WTC11 (cell line): ENCODE measurements at regions not wholly inside any gene's neighbourhood (a gene's known extent, or its start where the extent isn't known, plus 50 kb on each side); places are given as distances from the start of the nearest gene placed in this dataset.
A peak's percentile ranks its signal among the peaks of the same experiment; 100 is the strongest.

Experiments
- ATAC-seq: fragments of 200-7000 bp; cut with Tn5 transposase; 2 replicates; pipeline ENCODE4 v1.10.0; 2021; ENCODE audit warnings: mild to moderate bottlenecking, moderate library complexity
- CTCF ChIA-PET: fragments of 300-600 bp; sonication (Branson Sonifier 250); formaldehyde crosslinking; loops from one replicate; lab custom pipeline; 2021; ENCODE audit warnings: antibody characterized with exemption; lab: Charles Lee
- POLR2A ChIA-PET: fragments of 350-600 bp; sonication (Branson Sonifier 250); formaldehyde crosslinking; loops from one replicate; lab custom pipeline; 2021; ENCODE audit warnings: antibody characterized with exemption; lab: Charles Lee
- DNase-seq: peaks from one replicate; pipeline ENCODE4 v3.0.0; 2021; ENCODE audit warnings: low spot score
- H3K27ac Mint-ChIP-seq: 2 replicates; pipeline ENCODE4 v1.8.0; 2021; ENCODE audit warnings: mixed read lengths
- H3K27me3 Mint-ChIP-seq: 2 replicates; pipeline ENCODE4 v1.8.0; 2021; ENCODE audit warnings: low read depth, mild to moderate bottlenecking, moderate library complexity, mixed read lengths
- H3K36me3 Mint-ChIP-seq: 2 replicates; pipeline ENCODE4 v1.8.0; 2021; ENCODE audit warnings: mixed read lengths
- H3K4me1 Mint-ChIP-seq: 2 replicates; pipeline ENCODE4 v1.8.0; 2022; ENCODE audit warnings: mixed read lengths
- H3K4me3 Mint-ChIP-seq: 2 replicates; pipeline ENCODE4 v1.8.0; 2021; ENCODE audit warnings: mild to moderate bottlenecking, moderate library complexity, mixed read lengths
- H3K9me3 Mint-ChIP-seq: 2 replicates; pipeline ENCODE4 v1.8.0; 2021; ENCODE audit warnings: mixed read lengths
- CREM ChIP-seq: sonication (generic); formaldehyde crosslinking; IDR thresholded peaks from 2 replicates; pipeline ENCODE4 v1.8.1; 2022; ENCODE audit warnings: mild to moderate bottlenecking, missing genetic modification reagents, moderate library complexity
- ELF4 ChIP-seq: sonication (generic); formaldehyde crosslinking; IDR thresholded peaks from 2 replicates; pipeline ENCODE4 v1.8.1; 2022; ENCODE audit warnings: low read depth, mild to moderate bottlenecking, moderate library complexity, missing genetic modification reagents
- FOXK1 ChIP-seq: sonication (generic); formaldehyde crosslinking; IDR thresholded peaks from 2 replicates; pipeline ENCODE4 v1.8.0; 2022; ENCODE audit warnings: mild to moderate bottlenecking, moderate library complexity, missing genetic modification reagents
- FOXP1 ChIP-seq: sonication (generic); formaldehyde crosslinking; IDR thresholded peaks from 2 replicates; pipeline ENCODE4 v1.8.0; 2022; ENCODE audit warnings: missing genetic modification reagents, mild to moderate bottlenecking, moderate library complexity, borderline replicate concordance
- GTF2I ChIP-seq: fragments of 250-450 bp; sonication (Bioruptor Pico); conservative IDR thresholded peaks from 2 replicates; pipeline ENCODE4 v1.4.0; 2021; ENCODE audit warnings: mild to moderate bottlenecking
- IRF2 ChIP-seq: sonication (generic); formaldehyde crosslinking; IDR thresholded peaks from 2 replicates; pipeline ENCODE4 v1.8.0; 2022; ENCODE audit warnings: low read depth, missing genetic modification reagents, borderline replicate concordance
- KAT7 ChIP-seq: sonication (generic); formaldehyde crosslinking; IDR thresholded peaks from 2 replicates; pipeline ENCODE4 v1.8.1; 2023; ENCODE audit warnings: missing genetic modification reagents, mild to moderate bottlenecking, borderline replicate concordance
- MYBL2 ChIP-seq: sonication (generic); formaldehyde crosslinking; IDR thresholded peaks from 2 replicates; pipeline ENCODE4 v1.8.1; 2023; ENCODE audit warnings: mild to moderate bottlenecking, moderate library complexity, missing genetic modification reagents
- NR2C2 ChIP-seq: sonication (generic); formaldehyde crosslinking; IDR thresholded peaks from 2 replicates; pipeline ENCODE4 v1.8.0; 2022; ENCODE audit warnings: mild to moderate bottlenecking, missing genetic modification reagents
- OVOL2 ChIP-seq: fragments of 250-450 bp; sonication (Bioruptor Pico); IDR thresholded peaks from 2 replicates; pipeline ENCODE4 v1.9.0; 2021; ENCODE audit warnings: mild to moderate bottlenecking, borderline replicate concordance
- SMAD4 ChIP-seq: sonication (generic); formaldehyde crosslinking; IDR thresholded peaks from 2 replicates; pipeline ENCODE4 v1.8.0; 2022; ENCODE audit warnings: mild to moderate bottlenecking, missing genetic modification reagents
- SP1 ChIP-seq: sonication (generic); formaldehyde crosslinking; conservative IDR thresholded peaks from 2 replicates; pipeline ENCODE4 v1.8.1; 2022; ENCODE audit warnings: missing genetic modification reagents
- ZNF263 ChIP-seq: sonication (generic); formaldehyde crosslinking; IDR thresholded peaks from 2 replicates; pipeline ENCODE4 v1.8.1; 2022; ENCODE audit warnings: low read depth, mild to moderate bottlenecking, moderate library complexity, missing genetic modification reagents
- ZNF317 ChIP-seq: sonication (generic); formaldehyde crosslinking; IDR thresholded peaks from 2 replicates; pipeline ENCODE4 v1.8.1; 2023; ENCODE audit warnings: low read depth, mild to moderate bottlenecking, moderate library complexity, missing genetic modification reagents, borderline replicate concordance
- ZNF423 ChIP-seq: fragments of 250-450 bp; sonication (Bioruptor Pico); IDR thresholded peaks from 2 replicates; pipeline ENCODE4 v2.1.2; 2022; ENCODE audit warnings: mild to moderate bottlenecking, moderate library complexity
- TF ChIP-seq, protein P1 (sequence below): fragments of 250-450 bp; sonication (Bioruptor Pico); IDR thresholded peaks from 2 replicates; pipeline ENCODE4 v1.8.0; 2021; ENCODE audit warnings: mild to moderate bottlenecking
- TF ChIP-seq, protein P2 (sequence below): sonication (generic); formaldehyde crosslinking; IDR thresholded peaks from 2 replicates; pipeline ENCODE4 v1.8.1; 2023; ENCODE audit warnings: mild to moderate bottlenecking, missing genetic modification reagents, borderline replicate concordance
- TF ChIP-seq, protein P3 (sequence below): fragments of 250-450 bp; sonication (Bioruptor Pico); IDR thresholded peaks from 2 replicates; pipeline ENCODE4 v1.9.0; 2021; ENCODE audit warnings: moderate library complexity, mild to moderate bottlenecking, inconsistent platforms, borderline replicate concordance
- TF ChIP-seq, protein P4 (sequence below): sonication (generic); formaldehyde crosslinking; IDR thresholded peaks from 2 replicates; pipeline ENCODE4 v1.8.0; 2023; ENCODE audit warnings: mild to moderate bottlenecking, missing genetic modification reagents
- TF ChIP-seq, protein P5 (sequence below): sonication (generic); formaldehyde crosslinking; IDR thresholded peaks from 2 replicates; pipeline ENCODE4 v1.8.1; 2023; ENCODE audit warnings: mild to moderate bottlenecking, missing genetic modification reagents, moderate library complexity
- TF ChIP-seq, protein P6 (sequence below): fragments of 250-450 bp; sonication (Bioruptor Pico); IDR thresholded peaks from 2 replicates; pipeline ENCODE4 v2.1.2; 2022; ENCODE audit warnings: mild to moderate bottlenecking, moderate library complexity

DNA sequence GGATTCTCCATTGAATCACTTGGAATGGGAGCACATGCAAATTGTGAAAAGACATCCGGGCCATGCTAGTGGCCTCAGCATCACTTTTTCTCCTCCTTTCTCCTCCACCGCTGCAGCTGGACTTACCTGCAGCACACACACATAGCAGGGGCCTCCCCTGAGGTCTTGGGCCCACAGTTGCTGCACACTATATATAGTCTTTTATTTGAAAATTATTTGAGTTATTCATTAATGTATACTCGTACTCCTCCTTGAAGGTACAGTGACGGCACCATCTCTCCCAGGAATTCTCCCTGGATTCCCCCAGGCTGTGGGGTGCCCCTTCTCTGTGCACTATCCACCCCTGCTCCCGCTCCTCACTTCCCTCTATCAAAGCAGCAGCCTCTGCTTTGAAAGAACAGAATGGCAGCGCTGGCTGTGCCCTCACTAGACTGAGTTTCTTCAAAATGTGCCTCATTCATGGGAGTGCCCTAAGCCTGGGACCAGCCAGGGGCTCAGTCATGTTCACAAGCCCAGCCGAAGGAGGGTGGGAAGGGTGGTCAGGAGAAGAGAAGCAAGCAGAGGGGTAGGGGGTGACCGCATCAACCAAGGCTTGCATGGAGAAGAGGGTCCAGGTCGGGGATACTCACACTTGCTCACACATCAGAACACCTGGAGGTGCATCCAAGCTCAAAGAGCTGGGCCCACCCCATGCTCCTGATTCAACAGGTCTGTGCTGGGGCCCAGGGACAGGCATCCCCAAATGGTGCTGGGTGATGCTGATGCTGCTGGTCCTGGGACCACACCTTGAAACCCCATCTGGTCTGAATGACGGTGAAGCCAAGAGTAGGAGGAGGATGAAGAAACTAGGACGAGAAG is 156.2 kb upstream of the ZMIZ1 start:
- ChIA-PET POLR2A (no interaction called here), CTCF (interaction anchor here (1.4 kb wide), 1 partner anchor 61 kb away, joined by 3 read pairs; no protein-coding TSS in a partner anchor)
- TF ChIP-seq, protein P1, sequence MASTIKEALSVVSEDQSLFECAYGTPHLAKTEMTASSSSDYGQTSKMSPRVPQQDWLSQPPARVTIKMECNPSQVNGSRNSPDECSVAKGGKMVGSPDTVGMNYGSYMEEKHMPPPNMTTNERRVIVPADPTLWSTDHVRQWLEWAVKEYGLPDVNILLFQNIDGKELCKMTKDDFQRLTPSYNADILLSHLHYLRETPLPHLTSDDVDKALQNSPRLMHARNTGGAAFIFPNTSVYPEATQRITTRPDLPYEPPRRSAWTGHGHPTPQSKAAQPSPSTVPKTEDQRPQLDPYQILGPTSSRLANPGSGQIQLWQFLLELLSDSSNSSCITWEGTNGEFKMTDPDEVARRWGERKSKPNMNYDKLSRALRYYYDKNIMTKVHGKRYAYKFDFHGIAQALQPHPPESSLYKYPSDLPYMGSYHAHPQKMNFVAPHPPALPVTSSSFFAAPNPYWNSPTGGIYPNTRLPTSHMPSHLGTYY (CRISPR knock-in tag) = no peak
- TF ChIP-seq, protein P2, sequence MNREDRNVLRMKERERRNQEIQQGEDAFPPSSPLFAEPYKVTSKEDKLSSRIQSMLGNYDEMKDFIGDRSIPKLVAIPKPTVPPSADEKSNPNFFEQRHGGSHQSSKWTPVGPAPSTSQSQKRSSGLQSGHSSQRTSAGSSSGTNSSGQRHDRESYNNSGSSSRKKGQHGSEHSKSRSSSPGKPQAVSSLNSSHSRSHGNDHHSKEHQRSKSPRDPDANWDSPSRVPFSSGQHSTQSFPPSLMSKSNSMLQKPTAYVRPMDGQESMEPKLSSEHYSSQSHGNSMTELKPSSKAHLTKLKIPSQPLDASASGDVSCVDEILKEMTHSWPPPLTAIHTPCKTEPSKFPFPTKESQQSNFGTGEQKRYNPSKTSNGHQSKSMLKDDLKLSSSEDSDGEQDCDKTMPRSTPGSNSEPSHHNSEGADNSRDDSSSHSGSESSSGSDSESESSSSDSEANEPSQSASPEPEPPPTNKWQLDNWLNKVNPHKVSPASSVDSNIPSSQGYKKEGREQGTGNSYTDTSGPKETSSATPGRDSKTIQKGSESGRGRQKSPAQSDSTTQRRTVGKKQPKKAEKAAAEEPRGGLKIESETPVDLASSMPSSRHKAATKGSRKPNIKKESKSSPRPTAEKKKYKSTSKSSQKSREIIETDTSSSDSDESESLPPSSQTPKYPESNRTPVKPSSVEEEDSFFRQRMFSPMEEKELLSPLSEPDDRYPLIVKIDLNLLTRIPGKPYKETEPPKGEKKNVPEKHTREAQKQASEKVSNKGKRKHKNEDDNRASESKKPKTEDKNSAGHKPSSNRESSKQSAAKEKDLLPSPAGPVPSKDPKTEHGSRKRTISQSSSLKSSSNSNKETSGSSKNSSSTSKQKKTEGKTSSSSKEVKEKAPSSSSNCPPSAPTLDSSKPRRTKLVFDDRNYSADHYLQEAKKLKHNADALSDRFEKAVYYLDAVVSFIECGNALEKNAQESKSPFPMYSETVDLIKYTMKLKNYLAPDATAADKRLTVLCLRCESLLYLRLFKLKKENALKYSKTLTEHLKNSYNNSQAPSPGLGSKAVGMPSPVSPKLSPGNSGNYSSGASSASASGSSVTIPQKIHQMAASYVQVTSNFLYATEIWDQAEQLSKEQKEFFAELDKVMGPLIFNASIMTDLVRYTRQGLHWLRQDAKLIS (CRISPR knock-in tag) = no peak
- TF ChIP-seq, protein P3, sequence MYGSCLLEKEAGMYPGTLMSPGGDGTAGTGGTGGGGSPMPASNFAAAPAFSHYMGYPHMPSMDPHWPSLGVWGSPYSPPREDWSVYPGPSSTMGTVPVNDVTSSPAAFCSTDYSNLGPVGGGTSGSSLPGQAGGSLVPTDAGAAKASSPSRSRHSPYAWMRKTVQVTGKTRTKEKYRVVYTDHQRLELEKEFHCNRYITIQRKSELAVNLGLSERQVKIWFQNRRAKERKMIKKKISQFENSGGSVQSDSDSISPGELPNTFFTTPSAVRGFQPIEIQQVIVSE (CRISPR knock-in tag) = no peak
- TF ChIP-seq ZNF317 (no peak), FOXP1 (CRISPR knock-in tag) (no peak), MYBL2 (CRISPR knock-in tag) (0 out of 2 replicates have a peak, but pooled peaks have one; percentile 3)
- TF ChIP-seq, protein P4, sequence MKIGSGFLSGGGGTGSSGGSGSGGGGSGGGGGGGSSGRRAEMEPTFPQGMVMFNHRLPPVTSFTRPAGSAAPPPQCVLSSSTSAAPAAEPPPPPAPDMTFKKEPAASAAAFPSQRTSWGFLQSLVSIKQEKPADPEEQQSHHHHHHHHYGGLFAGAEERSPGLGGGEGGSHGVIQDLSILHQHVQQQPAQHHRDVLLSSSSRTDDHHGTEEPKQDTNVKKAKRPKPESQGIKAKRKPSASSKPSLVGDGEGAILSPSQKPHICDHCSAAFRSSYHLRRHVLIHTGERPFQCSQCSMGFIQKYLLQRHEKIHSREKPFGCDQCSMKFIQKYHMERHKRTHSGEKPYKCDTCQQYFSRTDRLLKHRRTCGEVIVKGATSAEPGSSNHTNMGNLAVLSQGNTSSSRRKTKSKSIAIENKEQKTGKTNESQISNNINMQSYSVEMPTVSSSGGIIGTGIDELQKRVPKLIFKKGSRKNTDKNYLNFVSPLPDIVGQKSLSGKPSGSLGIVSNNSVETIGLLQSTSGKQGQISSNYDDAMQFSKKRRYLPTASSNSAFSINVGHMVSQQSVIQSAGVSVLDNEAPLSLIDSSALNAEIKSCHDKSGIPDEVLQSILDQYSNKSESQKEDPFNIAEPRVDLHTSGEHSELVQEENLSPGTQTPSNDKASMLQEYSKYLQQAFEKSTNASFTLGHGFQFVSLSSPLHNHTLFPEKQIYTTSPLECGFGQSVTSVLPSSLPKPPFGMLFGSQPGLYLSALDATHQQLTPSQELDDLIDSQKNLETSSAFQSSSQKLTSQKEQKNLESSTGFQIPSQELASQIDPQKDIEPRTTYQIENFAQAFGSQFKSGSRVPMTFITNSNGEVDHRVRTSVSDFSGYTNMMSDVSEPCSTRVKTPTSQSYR (CRISPR knock-in tag) = no peak
- TF ChIP-seq, protein P5, sequence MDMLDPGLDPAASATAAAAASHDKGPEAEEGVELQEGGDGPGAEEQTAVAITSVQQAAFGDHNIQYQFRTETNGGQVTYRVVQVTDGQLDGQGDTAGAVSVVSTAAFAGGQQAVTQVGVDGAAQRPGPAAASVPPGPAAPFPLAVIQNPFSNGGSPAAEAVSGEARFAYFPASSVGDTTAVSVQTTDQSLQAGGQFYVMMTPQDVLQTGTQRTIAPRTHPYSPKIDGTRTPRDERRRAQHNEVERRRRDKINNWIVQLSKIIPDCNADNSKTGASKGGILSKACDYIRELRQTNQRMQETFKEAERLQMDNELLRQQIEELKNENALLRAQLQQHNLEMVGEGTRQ (CRISPR knock-in tag) = no peak
- ATAC-seq (no peak), DNase-seq (no peak)
- H3K9me3 Mint-ChIP-seq = no peaks in the 10 kb centered on the region
- peaks cover 51% of the 10 kb centered on the region for H3K4me1 Mint-ChIP-seq
- no peak overlapping the region for H3K27ac Mint-ChIP-seq
- H3K27me3 Mint-ChIP-seq = peaks cover 23% of the 10 kb centered on the region
- H3K4me3 Mint-ChIP-seq = no peak overlapping the region
- H3K36me3 Mint-ChIP-seq = no peaks in the 10 kb centered on the region

DNA sequence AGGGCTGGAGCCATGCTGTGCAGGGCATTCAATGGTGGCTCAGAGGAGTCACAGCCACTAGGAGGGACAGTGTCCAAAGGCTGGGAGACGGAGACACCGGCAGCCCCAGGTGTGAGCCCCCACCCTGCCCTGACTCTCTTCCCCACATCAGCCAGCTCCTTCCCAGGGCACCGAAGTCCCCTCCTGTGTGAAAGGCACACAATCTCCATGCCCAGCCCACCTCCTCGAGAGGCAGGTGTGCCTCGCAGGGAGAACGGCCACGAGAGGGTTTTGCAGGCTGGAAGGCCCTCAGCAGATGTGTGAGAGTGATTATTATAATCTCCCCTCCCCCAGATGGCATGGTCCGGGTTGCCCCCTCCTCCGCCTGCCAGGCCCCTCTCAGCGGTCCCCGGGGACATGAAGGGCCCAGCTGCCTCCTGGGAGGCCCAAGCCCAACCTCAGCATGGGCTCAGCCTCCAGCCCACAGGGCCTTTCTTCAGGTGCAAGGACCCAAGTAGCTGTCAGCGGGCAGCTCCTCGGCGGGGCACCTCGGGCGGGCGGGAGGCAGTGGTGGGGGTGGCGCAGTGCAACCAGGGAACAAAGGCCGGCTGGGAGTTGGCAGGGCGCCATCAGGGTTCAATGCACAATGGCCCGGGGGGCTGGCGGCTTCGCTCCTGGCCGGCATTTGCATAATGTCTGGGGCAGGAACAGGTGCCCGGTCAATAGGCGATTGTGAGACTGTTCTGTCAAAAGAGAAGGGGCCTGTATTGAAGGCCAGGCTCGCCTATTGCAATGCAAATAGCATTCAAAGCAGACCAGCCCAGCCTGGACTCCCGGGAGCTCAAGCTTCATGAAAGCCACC is 155.3 kb upstream of the ZMIZ1 start:
- no peaks in the 10 kb centered on the region for H3K36me3 Mint-ChIP-seq
- no peak overlapping the region for H3K27ac Mint-ChIP-seq
- ATAC-seq (peak; percentile 85), DNase-seq (peak; percentile 73)
- CTCF ChIA-PET = interaction anchor here (0.6 to 1.4 kb wide), 9 partner anchors 11 to 884 kb away, joined by 3 to 8 read pairs (median 3); no protein-coding TSS in a partner anchor
- peaks cover 57% of the 10 kb centered on the region for H3K4me1 Mint-ChIP-seq
- no peak overlapping the region for H3K4me3 Mint-ChIP-seq
- POLR2A ChIA-PET = interaction anchor here (0.6 to 0.9 kb wide), 2 partner anchors 61 to 533 kb away, joined by 3 to 5 read pairs; no protein-coding TSS in a partner anchor
- peaks cover 23% of the 10 kb centered on the region for H3K27me3 Mint-ChIP-seq
- H3K9me3 Mint-ChIP-seq = no peaks in the 10 kb centered on the region
- 0 out of 2 replicates have a peak, but pooled peaks have one; percentile 31 for TF ChIP-seq SP1 (CRISPR knock-in tag)
- TF ChIP-seq ZNF263 (CRISPR knock-in tag) = no peak
- TF ChIP-seq IRF2 (CRISPR knock-in tag) = no peak
- no peak for TF ChIP-seq FOXK1 (CRISPR knock-in tag)
- no peak for TF ChIP-seq ELF4 (CRISPR knock-in tag)
- TF ChIP-seq, protein P6, sequence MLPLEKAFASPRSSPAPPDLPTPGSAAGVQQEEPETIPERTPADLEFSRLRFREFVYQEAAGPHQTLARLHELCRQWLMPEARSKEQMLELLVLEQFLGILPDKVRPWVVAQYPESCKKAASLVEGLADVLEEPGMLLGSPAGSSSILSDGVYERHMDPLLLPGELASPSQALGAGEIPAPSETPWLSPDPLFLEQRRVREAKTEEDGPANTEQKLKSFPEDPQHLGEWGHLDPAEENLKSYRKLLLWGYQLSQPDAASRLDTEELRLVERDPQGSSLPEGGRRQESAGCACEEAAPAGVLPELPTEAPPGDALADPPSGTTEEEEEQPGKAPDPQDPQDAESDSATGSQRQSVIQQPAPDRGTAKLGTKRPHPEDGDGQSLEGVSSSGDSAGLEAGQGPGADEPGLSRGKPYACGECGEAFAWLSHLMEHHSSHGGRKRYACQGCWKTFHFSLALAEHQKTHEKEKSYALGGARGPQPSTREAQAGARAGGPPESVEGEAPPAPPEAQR (CRISPR knock-in tag) = no peak
- TF ChIP-seq OVOL2 (CRISPR knock-in tag) = no peak
- TF ChIP-seq KAT7 (CRISPR knock-in tag) = no peak
- TF ChIP-seq NR2C2 = no peak
- TF ChIP-seq ZNF317 = no peak
- TF ChIP-seq SMAD4 (CRISPR knock-in tag) = no peak
- peak; percentile 96 for TF ChIP-seq ZNF423 (CRISPR knock-in tag)
- TF ChIP-seq CREM = no peak
- no peak for TF ChIP-seq GTF2I
